Vagina (tissue), 2 donors: ENCODE measurements at regions not wholly inside any gene's neighbourhood (a gene's known extent, or its start where the extent isn't known, plus 50 kb on each side); places are given as distances from the start of the nearest gene placed in this dataset.
"Not testable (repeated sequence)": the region's sequence is repeated elsewhere in the genome, so short reads cannot be mapped to it uniquely, and the experiment has no call there.

ENCODE experiments used
- DNase-seq, 2 donors: peaks; one replicate each; pipeline ENCODE4 v3.0.0-alpha.2; 2017; ENCODE audit errors: extremely low spot score in 2 of 2
- H3K27ac ChIP-seq: fragments of 200-600 bp; sonication (generic); one replicate; pipeline ENCODE4 v1.5.1; 2019
- H3K27me3 ChIP-seq: fragments of 200-600 bp; sonication (generic); one replicate; pipeline ENCODE4 v1.5.1; 2019
- H3K36me3 ChIP-seq, 2 donors: fragments of 200-600 bp; sonication (generic); one replicate each; pipeline ENCODE4 v1.5.1; 2017 to 2019
- H3K4me1 ChIP-seq: fragments of 200-600 bp; sonication (generic); one replicate; pipeline ENCODE4 v1.5.1; 2019
- H3K4me3 ChIP-seq, 2 donors: fragments of 200-600 bp; sonication (generic); 1 replicate in 1 of 2; 2 replicates in 1 of 2; pipeline ENCODE4 v1.5.1; 2016 to 2019
- H3K9me3 ChIP-seq: fragments of 200-600 bp; sonication (generic); one replicate; pipeline ENCODE4 v1.5.1; 2019
- POLR2A ChIP-seq, 2 donors: fragments of 450-650 bp; IDR thresholded peaks; one replicate each; pipeline ENCODE4 v1.6.1; 2017; ENCODE audit warnings: antibody characterized with exemption in 2 of 2, mild to moderate bottlenecking in 2 of 2, moderate library complexity in 2 of 2
- POLR2AphosphoS5 ChIP-seq, 2 donors: sonication (generic); formaldehyde crosslinking; IDR thresholded peaks; one replicate each; pipeline ENCODE4 v1.9.0; 2017; ENCODE audit warnings: antibody characterized with exemption in 2 of 2, mild to moderate bottlenecking in 2 of 2, low read depth in 1 of 2; ENCODE audit not compliant: insufficient read depth in 1 of 2
- intact Hi-C: fragments of 100-400 bp; cut with DNase I; formaldehyde crosslinking; loops from one replicate; pipeline ENCODE4 v1.15.1; 2023
- TF ChIP-seq, protein P1 (sequence below), 3 experiments: fragments of 450-650 bp in 2 of 3; fragments of 200-600 bp in 1 of 3; sonication (generic) in 1 of 3; IDR thresholded peaks; one replicate each; pipeline ENCODE4 v1.5.1; 2017 to 2019; ENCODE audit warnings: antibody characterized with exemption in 3 of 3, mild to moderate bottlenecking in 2 of 3, moderate library complexity in 2 of 3

DNA sequence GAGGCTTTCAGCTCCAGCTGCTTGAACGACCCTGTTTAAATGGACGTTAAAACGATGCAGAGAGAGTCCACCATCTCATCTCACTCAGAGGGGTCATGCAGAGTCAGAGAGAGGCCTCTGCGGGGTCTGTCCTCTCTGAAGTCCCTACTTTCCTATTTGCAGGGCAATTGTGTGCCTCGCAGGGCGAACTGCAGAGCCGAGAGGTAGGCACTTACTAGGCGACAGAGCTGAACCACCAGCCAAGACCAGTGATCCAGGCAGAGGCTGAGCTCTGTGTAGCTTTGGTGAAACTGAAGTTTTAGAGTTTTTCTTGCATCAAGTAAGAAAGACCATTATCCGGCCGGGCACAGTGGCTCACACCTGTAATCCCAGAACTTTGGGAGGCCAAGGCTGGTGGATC lies 64.1 kb upstream of the CUX1 start:
- H3K27me3 ChIP-seq = no peaks in the 10 kb centered on the region
- intact Hi-C loops = no loop called here
- DNase-seq = no peak

DNA sequence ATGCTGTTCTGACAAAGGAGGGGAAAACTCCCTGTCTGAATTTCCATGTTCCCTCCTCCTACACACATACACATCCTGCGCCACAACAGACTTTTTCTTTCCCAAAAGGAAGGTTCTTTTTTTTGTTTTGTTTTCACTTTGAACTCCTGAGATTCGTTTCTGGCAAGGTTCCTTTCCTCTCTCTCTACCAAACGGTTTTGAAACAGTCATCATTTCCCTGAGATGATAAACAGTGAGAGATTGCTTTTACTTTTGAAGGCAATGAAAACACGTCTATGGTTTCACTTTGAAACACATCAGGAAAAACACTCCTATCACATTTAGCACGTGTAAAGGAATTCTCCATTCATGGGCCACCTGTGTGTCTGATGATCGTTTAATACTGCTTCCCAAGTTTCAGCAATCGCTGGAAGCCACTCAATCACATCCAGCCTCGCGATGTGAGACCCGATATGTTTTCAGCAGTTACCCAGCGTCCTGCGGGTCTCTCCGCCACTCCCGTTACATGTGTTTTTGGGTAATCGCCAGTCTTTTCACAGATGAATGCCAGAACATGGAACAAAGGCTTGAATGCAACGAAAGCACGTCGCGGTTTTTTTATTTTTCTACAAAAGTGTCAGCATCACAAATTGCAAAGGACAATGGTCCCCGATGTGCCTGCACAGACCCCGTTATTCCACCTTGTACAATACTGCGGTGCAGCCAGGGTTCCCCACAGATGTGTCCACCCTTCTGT lies 62.8 kb upstream of the CUX1 start:
- Histone ChIP-seq H3K27me3 (no peaks in the 10 kb centered on the region), H3K36me3 (no peaks in the 10 kb centered on the region), H3K9me3 (no peaks in the 10 kb centered on the region), H3K4me1 (no peaks in the 10 kb centered on the region), H3K27ac (no peak overlapping the region), H3K4me3 (peak overlapping the region; percentile 41 to 52)
- intact Hi-C loops = no loop called here
- TF ChIP-seq POLR2AphosphoS5 (IDR thresholded peaks at IDR 0.05; ENCODE audit: insufficient read depth in 1 of 2, low read depth in 1 of 2) = no peak
- TF ChIP-seq, protein P1, sequence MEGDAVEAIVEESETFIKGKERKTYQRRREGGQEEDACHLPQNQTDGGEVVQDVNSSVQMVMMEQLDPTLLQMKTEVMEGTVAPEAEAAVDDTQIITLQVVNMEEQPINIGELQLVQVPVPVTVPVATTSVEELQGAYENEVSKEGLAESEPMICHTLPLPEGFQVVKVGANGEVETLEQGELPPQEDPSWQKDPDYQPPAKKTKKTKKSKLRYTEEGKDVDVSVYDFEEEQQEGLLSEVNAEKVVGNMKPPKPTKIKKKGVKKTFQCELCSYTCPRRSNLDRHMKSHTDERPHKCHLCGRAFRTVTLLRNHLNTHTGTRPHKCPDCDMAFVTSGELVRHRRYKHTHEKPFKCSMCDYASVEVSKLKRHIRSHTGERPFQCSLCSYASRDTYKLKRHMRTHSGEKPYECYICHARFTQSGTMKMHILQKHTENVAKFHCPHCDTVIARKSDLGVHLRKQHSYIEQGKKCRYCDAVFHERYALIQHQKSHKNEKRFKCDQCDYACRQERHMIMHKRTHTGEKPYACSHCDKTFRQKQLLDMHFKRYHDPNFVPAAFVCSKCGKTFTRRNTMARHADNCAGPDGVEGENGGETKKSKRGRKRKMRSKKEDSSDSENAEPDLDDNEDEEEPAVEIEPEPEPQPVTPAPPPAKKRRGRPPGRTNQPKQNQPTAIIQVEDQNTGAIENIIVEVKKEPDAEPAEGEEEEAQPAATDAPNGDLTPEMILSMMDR (IDR thresholded peaks at IDR 0.05) = no peak
- TF ChIP-seq POLR2A (IDR thresholded peaks at IDR 0.05) = no peak
- DNase-seq = no peak

More for the DNA sequence above, 64.1 kb upstream of the CUX1 start:
- no peaks in the 10 kb centered on the region for H3K4me1 ChIP-seq
- H3K27ac ChIP-seq = no peak overlapping the region
- no peaks in the 10 kb centered on the region for H3K9me3 ChIP-seq
- H3K4me3 ChIP-seq = no peak overlapping the region
- H3K36me3 ChIP-seq = no peaks in the 10 kb centered on the region
- TF ChIP-seq, protein P1 (IDR thresholded peaks at IDR 0.05) = no peak
- no peak for TF ChIP-seq POLR2AphosphoS5 (IDR thresholded peaks at IDR 0.05; ENCODE audit: insufficient read depth in 1 of 2, low read depth in 1 of 2)
- TF ChIP-seq POLR2A (IDR thresholded peaks at IDR 0.05) = no peak

DNA sequence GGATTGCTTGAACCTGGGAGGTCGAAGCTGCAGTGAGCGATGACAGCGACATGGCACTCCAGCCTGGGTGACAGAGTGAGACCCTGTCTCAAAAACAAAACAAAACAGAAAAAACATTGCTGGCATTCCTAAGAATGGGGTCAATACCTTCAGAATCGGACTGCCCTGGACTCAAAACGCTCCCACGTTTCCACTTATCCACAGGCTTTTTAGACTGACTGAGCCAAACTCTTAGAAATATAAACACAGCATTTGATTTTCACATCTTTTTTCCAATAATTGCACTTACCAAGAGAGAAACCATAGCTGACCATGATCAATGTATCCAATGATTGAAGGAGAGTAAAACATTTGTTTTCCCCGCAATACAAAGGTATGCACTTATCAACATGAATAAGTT lies 59.5 kb upstream of the CUX1 start:
- DNase-seq = no peak
- Histone ChIP-seq H3K36me3 (no peaks in the 10 kb centered on the region), H3K27me3 (no peaks in the 10 kb centered on the region), H3K4me1 (no peaks in the 10 kb centered on the region), H3K27ac (no peak overlapping the region), H3K4me3 (no peak overlapping the region), H3K9me3 (no peaks in the 10 kb centered on the region)
- intact Hi-C loops = no loop called here
- TF ChIP-seq, protein P1 (IDR thresholded peaks at IDR 0.05) = no peak
- no peak for TF ChIP-seq POLR2AphosphoS5 (IDR thresholded peaks at IDR 0.05; ENCODE audit: insufficient read depth in 1 of 2, low read depth in 1 of 2)
- no peak for TF ChIP-seq POLR2A (IDR thresholded peaks at IDR 0.05)

DNA sequence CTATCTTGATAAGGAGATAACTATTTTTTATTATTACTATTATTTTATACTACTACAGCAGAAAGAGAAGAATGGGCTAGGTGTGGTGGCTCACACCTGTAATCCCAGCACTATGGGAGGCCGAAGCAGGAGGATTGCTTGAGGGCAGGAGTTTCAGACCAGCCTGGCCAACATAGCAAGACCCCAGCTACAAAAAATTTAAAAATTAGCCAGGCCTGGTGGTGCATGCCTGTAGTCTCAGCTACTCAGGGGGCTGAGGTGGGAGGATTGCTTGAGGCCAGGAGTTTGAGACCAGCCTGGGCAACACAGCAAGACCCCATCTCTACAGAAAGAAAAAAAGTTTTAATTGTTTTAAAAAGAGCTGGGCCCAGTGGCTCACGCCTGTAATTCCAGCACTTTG lies 58.9 kb upstream of the CUX1 start:
- H3K4me3 ChIP-seq, intact Hi-C loops, H3K4me1 ChIP-seq, DNase-seq, H3K36me3 ChIP-seq, H3K9me3 ChIP-seq, H3K27me3 ChIP-seq, H3K27ac ChIP-seq: not testable (repeated sequence)

DNA sequence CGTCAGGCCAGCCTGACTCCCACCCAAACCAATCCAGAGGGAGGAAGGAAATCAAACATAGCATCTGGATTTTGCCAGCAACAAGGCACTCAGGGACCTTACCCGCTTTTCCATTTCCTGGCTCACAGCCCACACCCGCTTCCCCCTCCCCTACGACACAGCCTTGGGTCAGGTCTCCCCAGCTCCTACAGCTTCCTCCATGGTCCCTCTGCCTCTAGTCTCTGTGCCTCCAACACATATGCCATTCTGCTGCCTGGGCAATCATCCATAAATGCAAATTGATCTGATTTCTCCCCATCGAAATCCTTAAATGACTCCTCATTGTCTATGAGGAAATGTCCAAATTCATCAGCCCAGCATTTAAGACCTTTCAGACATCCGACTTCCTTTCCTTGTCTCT lies 53.2 kb upstream of the CUX1 start:
- Histone ChIP-seq H3K27ac (no peak overlapping the region), H3K27me3 (no peaks in the 10 kb centered on the region), H3K4me3 (no peak overlapping the region), H3K36me3 (no peaks in the 10 kb centered on the region), H3K4me1 (no peaks in the 10 kb centered on the region), H3K9me3 (no peaks in the 10 kb centered on the region)
- TF ChIP-seq, protein P1 (IDR thresholded peaks at IDR 0.05) = no peak
- TF ChIP-seq POLR2AphosphoS5 (IDR thresholded peaks at IDR 0.05; ENCODE audit: insufficient read depth in 1 of 2, low read depth in 1 of 2) = no peak
- TF ChIP-seq POLR2A (IDR thresholded peaks at IDR 0.05) = no peak
- no peak for DNase-seq
- intact Hi-C loops = no loop called here
